RPMI7951 (cell line): ENCODE measurements at regions not wholly inside any gene's neighbourhood (a gene's known extent, or its start where the extent isn't known, plus 50 kb on each side); places are given as distances from the start of the nearest gene placed in this dataset.
A peak's percentile ranks its signal among the peaks of the same experiment; 100 is the strongest.
"Not testable (repeated sequence)": the region's sequence is repeated elsewhere in the genome, so short reads cannot be mapped to it uniquely, and the experiment has no call there.

Experiments used
- DNase-seq: peaks from one replicate; pipeline ENCODE4 v3.0.0-alpha.2; 2012; ENCODE audit warnings: low read depth

- DNase-seq = no peak
Observed at GRCh38 chr18:76643996-76644395, 149.0 kb upstream of the ZNF516 start.

GRCh38 chr18:76643199-76643598, 148.2 kb upstream of the ZNF516 start:
- no peak for DNase-seq

GRCh38 chr18:76640438-76640837, 145.4 kb upstream of the ZNF516 start:
- DNase-seq = no peak

GRCh38 chr18:76634564-76634963, 139.5 kb upstream of the ZNF516 start:
- no peak for DNase-seq

GRCh38 chr18:76633588-76634269, 138.7 kb upstream of the ZNF516 start:
- DNase-seq = no peak

- DNase-seq = no peak
Observed at GRCh38 chr18:76627444-76627843, 132.4 kb upstream of the ZNF516 start.

- DNase-seq = no peak
Observed at GRCh38 chr18:76626991-76627390, 131.9 kb upstream of the ZNF516 start.

GRCh38 chr18:76622651-76623050, 127.6 kb upstream of the ZNF516 start:
- DNase-seq = no peak

GRCh38 chr18:76621782-76622495, 126.9 kb upstream of the ZNF516 start:
- peak; percentile 14 for DNase-seq

- no peak for DNase-seq
Observed at GRCh38 chr18:76621226-76621625, 126.2 kb upstream of the ZNF516 start.

GRCh38 chr18:76620321-76621170, 125.5 kb upstream of the ZNF516 start:
- DNase-seq = peak; percentile 53

GRCh38 chr18:76619621-76620315, 124.7 kb upstream of the ZNF516 start:
- peak; percentile 20 for DNase-seq

GRCh38 chr18:76619261-76619620, 124.2 kb upstream of the ZNF516 start:
- DNase-seq = no peak

GRCh38 chr18:76618721-76619120, 123.7 kb upstream of the ZNF516 start:
- DNase-seq = no peak

GRCh38 chr18:76616373-76616772, 121.3 kb upstream of the ZNF516 start:
- no peak for DNase-seq

- no peak for DNase-seq
Observed at GRCh38 chr18:76615065-76615733, 120.2 kb upstream of the ZNF516 start.

GRCh38 chr18:76613755-76614120, 118.7 kb upstream of the ZNF516 start:
- no peak for DNase-seq

- DNase-seq = no peak
Observed at GRCh38 chr18:76613053-76613754, 118.2 kb upstream of the ZNF516 start.

GRCh38 chr18:76611750-76612045, 116.7 kb upstream of the ZNF516 start:
- DNase-seq = not testable (repeated sequence)

GRCh38 chr18:76610933-76611749, 116.1 kb upstream of the ZNF516 start:
- no peak for DNase-seq
